HEK293 (cell line): ENCODE measurements at regions not wholly inside any gene's neighbourhood (a gene's known extent, or its start where the extent isn't known, plus 50 kb on each side); places are given as distances from the start of the nearest gene placed in this dataset.

Source experiments
- BCL11A ChIP-seq: fragments of 450-650 bp; formaldehyde crosslinking; IDR thresholded peaks from 2 replicates; pipeline ENCODE4 v1.5.1; 2016; ENCODE audit warnings: low read depth, missing biosample characterization, missing genetic modification characterization
- BCL11B ChIP-seq: fragments of 450-650 bp; formaldehyde crosslinking; IDR thresholded peaks from 2 replicates; pipeline ENCODE4 v1.5.1; 2016; ENCODE audit warnings: low read depth, missing biosample characterization, missing genetic modification characterization
- HOXA7 ChIP-seq: sonication (generic); formaldehyde crosslinking; IDR thresholded peaks from 2 replicates; pipeline ENCODE4 v1.8.1; 2022; ENCODE audit warnings: missing genetic modification reagents, borderline replicate concordance
- TRIM28 ChIP-seq: IDR thresholded peaks from 2 replicates; pipeline ENCODE4 v1.6.1; 2011; ENCODE audit warnings: low read length, control low read depth, borderline replicate concordance
- YY1 ChIP-seq: fragments of 450-650 bp; formaldehyde crosslinking; IDR thresholded peaks from 2 replicates; pipeline ENCODE4 v1.5.1; 2018; ENCODE audit warnings: missing biosample characterization, missing genetic modification characterization
- ZBTB20 ChIP-seq: fragments of 450-650 bp; formaldehyde crosslinking; IDR thresholded peaks from 2 replicates; pipeline ENCODE4 v1.5.1; 2016; ENCODE audit warnings: missing biosample characterization, missing genetic modification characterization
- ZBTB21 ChIP-seq: fragments of 450-650 bp; formaldehyde crosslinking; IDR thresholded peaks from 2 replicates; pipeline ENCODE4 v1.5.1; 2017; ENCODE audit warnings: missing biosample characterization, missing genetic modification characterization
- ZBTB7A ChIP-seq: fragments of 450-650 bp; formaldehyde crosslinking; IDR thresholded peaks from 2 replicates; pipeline ENCODE4 v1.5.1; 2016; ENCODE audit warnings: low read depth, missing biosample characterization, missing genetic modification characterization
- ZFP41 ChIP-seq: fragments of 450-650 bp; formaldehyde crosslinking; IDR thresholded peaks from 2 replicates; pipeline ENCODE4 v1.5.1; 2016; ENCODE audit warnings: missing biosample characterization, missing genetic modification characterization, borderline replicate concordance
- ZNF274 ChIP-seq, 2 experiments: fragments of 200-500 bp in 1 of 2; fragments of 450-650 bp in 1 of 2; sonication (Bioruptor generic) in 1 of 2; formaldehyde crosslinking in 1 of 2; IDR thresholded peaks; 2 replicates each; pipeline versions ENCODE4 v1.5.1 to v1.6.1; 2014 to 2016; ENCODE audit warnings: borderline replicate concordance in 1 of 2, inconsistent platforms in 1 of 2, low read length in 1 of 2, missing biosample characterization in 1 of 2, missing genetic modification characterization in 1 of 2
- ZNF549 ChIP-seq: fragments of 450-650 bp; IDR thresholded peaks from 2 replicates; pipeline ENCODE4 v1.5.1; 2018; ENCODE audit warnings: missing biosample characterization, missing genetic modification characterization, mild to moderate bottlenecking, inconsistent platforms, moderate library complexity
- TF ChIP-seq, protein P1 (sequence below): fragments of 450-650 bp; formaldehyde crosslinking; IDR thresholded peaks from 2 replicates; pipeline ENCODE4 v1.5.1; 2016; ENCODE audit warnings: missing biosample characterization, missing genetic modification characterization
- TF ChIP-seq, protein P2 (sequence below): fragments of 450-650 bp; formaldehyde crosslinking; optimal IDR thresholded peaks from 2 replicates; pipeline ENCODE3; 2016; ENCODE audit warnings: missing biosample characterization, mild to moderate bottlenecking, missing genetic modification characterization
- TF ChIP-seq, protein P3 (sequence below): fragments of 450-650 bp; formaldehyde crosslinking; IDR thresholded peaks from 2 replicates; pipeline ENCODE4 v1.5.1; 2016; ENCODE audit warnings: missing biosample characterization, missing genetic modification characterization

DNA sequence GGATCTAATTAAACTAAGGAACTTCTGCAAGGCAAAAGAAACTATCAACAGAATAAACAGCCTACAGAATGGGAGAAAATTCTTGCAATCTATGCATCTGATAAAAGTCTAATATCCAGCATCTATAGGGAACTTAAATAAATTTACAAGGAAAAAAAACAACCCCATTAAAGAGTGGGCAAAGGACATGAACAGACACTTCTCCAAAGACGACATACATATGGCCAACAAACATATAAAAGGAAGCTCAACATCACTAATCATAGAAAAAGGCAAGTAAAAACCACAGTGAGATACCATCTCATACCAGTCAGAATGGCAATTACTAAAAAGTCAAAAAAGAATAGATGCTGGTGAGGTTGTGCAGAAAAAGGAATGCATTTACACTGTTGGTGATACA is 134.8 kb upstream of the PAQR3 start:
- TF ChIP-seq YY1 (tag by site-specific recombination) = no peak
- TF ChIP-seq, protein P1, sequence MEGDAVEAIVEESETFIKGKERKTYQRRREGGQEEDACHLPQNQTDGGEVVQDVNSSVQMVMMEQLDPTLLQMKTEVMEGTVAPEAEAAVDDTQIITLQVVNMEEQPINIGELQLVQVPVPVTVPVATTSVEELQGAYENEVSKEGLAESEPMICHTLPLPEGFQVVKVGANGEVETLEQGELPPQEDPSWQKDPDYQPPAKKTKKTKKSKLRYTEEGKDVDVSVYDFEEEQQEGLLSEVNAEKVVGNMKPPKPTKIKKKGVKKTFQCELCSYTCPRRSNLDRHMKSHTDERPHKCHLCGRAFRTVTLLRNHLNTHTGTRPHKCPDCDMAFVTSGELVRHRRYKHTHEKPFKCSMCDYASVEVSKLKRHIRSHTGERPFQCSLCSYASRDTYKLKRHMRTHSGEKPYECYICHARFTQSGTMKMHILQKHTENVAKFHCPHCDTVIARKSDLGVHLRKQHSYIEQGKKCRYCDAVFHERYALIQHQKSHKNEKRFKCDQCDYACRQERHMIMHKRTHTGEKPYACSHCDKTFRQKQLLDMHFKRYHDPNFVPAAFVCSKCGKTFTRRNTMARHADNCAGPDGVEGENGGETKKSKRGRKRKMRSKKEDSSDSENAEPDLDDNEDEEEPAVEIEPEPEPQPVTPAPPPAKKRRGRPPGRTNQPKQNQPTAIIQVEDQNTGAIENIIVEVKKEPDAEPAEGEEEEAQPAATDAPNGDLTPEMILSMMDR (tag by site-specific recombination) = no peak
- TF ChIP-seq BCL11A (tag by site-specific recombination) = no peak
- no peak for TF ChIP-seq TRIM28
- TF ChIP-seq ZNF274 (IDR thresholded peaks at IDR 0.05; ENCODE audit: low read length) = no peak
- no peak for TF ChIP-seq ZNF274 (tag by site-specific recombination; IDR thresholded peaks at IDR 0.05; ENCODE audit: borderline replicate concordance)
- TF ChIP-seq ZFP41 (tag by site-specific recombination) = no peak
- TF ChIP-seq, protein P2, sequence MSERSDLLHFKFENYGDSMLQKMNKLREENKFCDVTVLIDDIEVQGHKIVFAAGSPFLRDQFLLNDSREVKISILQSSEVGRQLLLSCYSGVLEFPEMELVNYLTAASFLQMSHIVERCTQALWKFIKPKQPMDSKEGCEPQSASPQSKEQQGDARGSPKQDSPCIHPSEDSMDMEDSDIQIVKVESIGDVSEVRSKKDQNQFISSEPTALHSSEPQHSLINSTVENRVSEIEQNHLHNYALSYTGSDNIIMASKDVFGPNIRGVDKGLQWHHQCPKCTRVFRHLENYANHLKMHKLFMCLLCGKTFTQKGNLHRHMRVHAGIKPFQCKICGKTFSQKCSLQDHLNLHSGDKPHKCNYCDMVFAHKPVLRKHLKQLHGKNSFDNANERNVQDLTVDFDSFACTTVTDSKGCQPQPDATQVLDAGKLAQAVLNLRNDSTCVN (tag by site-specific recombination) = no peak
- TF ChIP-seq BCL11B (tag by site-specific recombination) = no peak
- TF ChIP-seq ZBTB7A (tag by site-specific recombination) = no peak
- TF ChIP-seq, protein P3, sequence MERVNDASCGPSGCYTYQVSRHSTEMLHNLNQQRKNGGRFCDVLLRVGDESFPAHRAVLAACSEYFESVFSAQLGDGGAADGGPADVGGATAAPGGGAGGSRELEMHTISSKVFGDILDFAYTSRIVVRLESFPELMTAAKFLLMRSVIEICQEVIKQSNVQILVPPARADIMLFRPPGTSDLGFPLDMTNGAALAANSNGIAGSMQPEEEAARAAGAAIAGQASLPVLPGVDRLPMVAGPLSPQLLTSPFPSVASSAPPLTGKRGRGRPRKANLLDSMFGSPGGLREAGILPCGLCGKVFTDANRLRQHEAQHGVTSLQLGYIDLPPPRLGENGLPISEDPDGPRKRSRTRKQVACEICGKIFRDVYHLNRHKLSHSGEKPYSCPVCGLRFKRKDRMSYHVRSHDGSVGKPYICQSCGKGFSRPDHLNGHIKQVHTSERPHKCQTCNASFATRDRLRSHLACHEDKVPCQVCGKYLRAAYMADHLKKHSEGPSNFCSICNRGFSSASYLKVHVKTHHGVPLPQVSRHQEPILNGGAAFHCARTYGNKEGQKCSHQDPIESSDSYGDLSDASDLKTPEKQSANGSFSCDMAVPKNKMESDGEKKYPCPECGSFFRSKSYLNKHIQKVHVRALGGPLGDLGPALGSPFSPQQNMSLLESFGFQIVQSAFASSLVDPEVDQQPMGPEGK = no peak
- TF ChIP-seq ZNF549 = no peak
- TF ChIP-seq ZBTB21 (tag by site-specific recombination) = no peak
- no peak for TF ChIP-seq HOXA7
- TF ChIP-seq ZBTB20 (tag by site-specific recombination) = no peak
